Limb (tissue), 2 donors: ENCODE measurements at regions not wholly inside any gene's neighbourhood (a gene's known extent, or its start where the extent isn't known, plus 50 kb on each side); places are given as distances from the start of the nearest gene placed in this dataset.

Experiments
- DNase-seq, 2 donors: peaks; one replicate each; pipeline ENCODE4 v3.0.0-alpha.2; 2016; ENCODE audit errors: extremely low spot score in 2 of 2

GRCh38 chr20:50390685-50391443 lies 119.3 kb upstream of the PTPN1 start:
- no peak for DNase-seq

GRCh38 chr20:50391444-50392137 lies 118.6 kb upstream of the PTPN1 start:
- no peak for DNase-seq

GRCh38 chr20:50392138-50392866 lies 117.9 kb upstream of the PTPN1 start:
- DNase-seq = no peak

GRCh38 chr20:50393242-50393641 lies 116.9 kb upstream of the PTPN1 start:
- DNase-seq = no peak

- DNase-seq = no peak
Observed at GRCh38 chr20:50393990-50394561, 116.1 kb upstream of the PTPN1 start.

- no peak for DNase-seq
Observed at GRCh38 chr20:50394569-50394968, 115.6 kb upstream of the PTPN1 start.

GRCh38 chr20:50395251-50395729 lies 114.9 kb upstream of the PTPN1 start:
- DNase-seq = no peak

GRCh38 chr20:50395914-50396488 lies 114.2 kb upstream of the PTPN1 start:
- no peak for DNase-seq

GRCh38 chr20:50396623-50397022 lies 113.6 kb upstream of the PTPN1 start:
- no peak for DNase-seq

- no peak for DNase-seq
Observed at GRCh38 chr20:50397058-50397457, 113.1 kb upstream of the PTPN1 start.

GRCh38 chr20:50398064-50398463 lies 112.1 kb upstream of the PTPN1 start:
- DNase-seq = no peak

GRCh38 chr20:50398471-50398820 lies 111.7 kb upstream of the PTPN1 start:
- no peak for DNase-seq

GRCh38 chr20:50398821-50399554 lies 111.2 kb upstream of the PTPN1 start:
- DNase-seq = no peak

GRCh38 chr20:50399555-50399916 lies 110.6 kb upstream of the PTPN1 start:
- DNase-seq = no peak

- DNase-seq = no peak
Observed at GRCh38 chr20:50399917-50400704, 110.1 kb upstream of the PTPN1 start.

GRCh38 chr20:50400705-50401586 lies 109.2 kb upstream of the PTPN1 start:
- DNase-seq = no peak

GRCh38 chr20:50401587-50402418 lies 108.4 kb upstream of the PTPN1 start:
- no peak for DNase-seq
